ENCODE measurements at regions not wholly inside any gene's neighbourhood (a gene's known extent, or its start where the extent isn't known, plus 50 kb on each side); places are given as distances from the start of the nearest gene placed in this dataset.

GRCh38 chr9:80292231-80292630 lies 720.5 kb downstream of the TLE4 start:
- DNase-seq = no peak

GRCh38 chr9:80285326-80285725 lies 713.6 kb downstream of the TLE4 start:
- DNase-seq = no peak

DNA sequence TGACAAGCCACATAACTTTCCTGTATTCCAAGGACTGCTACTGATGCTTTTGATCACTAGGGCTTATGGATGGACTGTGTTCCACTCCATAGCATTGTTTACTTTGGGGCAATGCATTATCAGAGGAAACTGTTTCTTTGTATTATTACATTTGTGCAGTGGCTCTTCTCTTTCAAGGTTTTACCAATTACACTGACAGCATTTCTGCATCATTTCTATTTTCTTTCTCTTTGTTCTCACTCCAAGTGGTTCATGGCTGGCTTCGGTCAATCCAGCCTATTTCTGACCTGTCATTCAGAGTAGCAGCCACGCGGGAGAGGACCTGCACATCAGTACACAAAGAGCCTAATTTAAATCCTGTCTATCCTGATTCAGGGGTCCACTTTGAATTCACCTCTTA lies 711.0 kb downstream of the TLE4 start:
- no peak for DNase-seq

- no peak for DNase-seq
Measured at GRCh38 chr9:80259079-80259478, 687.3 kb downstream of the TLE4 start.

- no peak for DNase-seq
Measured at GRCh38 chr9:80251778-80252177, 680.0 kb downstream of the TLE4 start.

GRCh38 chr9:80242022-80242421 lies 670.3 kb downstream of the TLE4 start:
- DNase-seq = no peak

DNA sequence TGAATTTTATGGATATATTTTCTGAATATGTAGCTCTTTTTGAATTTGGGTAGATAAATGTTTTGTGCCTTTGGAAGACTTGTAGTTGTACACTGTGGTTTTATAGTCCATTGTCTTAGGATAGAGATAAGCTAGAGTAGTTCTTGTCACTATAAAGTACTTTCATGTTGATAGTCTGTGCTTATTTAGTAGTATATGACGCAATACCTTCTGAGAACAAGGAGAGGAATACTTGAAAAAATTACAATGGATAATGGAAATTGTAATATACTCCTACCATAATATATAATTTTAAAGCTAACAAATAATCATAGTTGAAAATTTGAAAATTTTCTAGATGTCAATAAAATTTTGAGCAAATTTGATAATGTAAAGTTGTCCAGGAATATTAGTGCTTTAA lies 664.0 kb downstream of the TLE4 start:
- no peak for DNase-seq

DNA sequence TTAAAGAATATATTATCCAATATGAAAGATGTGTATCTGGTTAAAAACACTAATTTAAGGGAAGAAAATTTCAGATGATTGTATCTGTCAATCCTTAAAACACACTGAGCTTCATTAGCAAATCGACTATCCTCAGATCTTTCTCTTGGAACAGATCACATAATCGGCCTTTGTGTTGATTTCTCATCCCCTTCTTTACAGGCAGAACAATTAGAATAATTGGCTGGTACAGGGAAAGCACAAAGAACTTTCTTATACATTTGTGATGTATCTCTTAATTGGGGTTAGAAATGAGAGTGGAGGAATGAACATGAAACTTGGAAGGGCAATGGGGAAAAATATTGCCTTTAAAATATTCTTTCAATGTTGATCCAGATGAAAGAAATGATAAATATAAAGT lies 662.1 kb downstream of the TLE4 start:
- no peak for DNase-seq

DNA sequence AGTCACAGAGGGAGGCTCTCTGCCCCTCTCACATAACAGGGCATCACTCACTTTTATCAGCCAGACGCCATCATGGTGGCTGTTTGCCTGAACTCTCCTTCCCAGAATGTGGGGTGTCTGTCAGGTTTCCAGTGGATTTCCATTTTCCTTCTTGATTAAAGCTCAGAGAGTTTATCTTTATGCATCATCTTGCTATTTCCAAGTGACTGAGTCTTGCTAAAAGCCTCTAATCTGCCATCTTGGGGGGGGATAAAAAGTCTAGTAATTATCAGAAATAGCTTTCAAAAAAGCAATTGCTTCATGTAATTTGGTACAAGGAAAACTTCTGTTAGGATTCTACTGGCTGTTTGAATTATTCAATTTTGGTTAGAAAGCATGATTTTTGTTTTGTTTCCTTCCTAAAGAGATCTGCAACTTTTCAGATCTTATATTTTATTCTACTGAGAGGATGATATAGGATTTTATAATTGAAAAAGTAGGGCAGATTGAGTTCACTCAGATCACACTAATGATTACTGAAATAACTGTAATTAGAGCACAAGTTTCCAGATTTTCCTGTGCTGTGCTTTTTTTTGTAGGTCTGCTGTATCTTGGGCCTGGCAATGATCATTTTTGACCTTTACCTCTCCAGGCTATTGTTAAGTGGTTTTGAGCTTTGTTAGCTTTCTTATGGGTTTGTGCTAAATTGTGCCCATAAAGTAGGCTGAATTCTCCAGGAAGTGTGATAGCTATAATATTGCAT lies 661.5 kb downstream of the TLE4 start:
- DNase-seq = no peak

DNA sequence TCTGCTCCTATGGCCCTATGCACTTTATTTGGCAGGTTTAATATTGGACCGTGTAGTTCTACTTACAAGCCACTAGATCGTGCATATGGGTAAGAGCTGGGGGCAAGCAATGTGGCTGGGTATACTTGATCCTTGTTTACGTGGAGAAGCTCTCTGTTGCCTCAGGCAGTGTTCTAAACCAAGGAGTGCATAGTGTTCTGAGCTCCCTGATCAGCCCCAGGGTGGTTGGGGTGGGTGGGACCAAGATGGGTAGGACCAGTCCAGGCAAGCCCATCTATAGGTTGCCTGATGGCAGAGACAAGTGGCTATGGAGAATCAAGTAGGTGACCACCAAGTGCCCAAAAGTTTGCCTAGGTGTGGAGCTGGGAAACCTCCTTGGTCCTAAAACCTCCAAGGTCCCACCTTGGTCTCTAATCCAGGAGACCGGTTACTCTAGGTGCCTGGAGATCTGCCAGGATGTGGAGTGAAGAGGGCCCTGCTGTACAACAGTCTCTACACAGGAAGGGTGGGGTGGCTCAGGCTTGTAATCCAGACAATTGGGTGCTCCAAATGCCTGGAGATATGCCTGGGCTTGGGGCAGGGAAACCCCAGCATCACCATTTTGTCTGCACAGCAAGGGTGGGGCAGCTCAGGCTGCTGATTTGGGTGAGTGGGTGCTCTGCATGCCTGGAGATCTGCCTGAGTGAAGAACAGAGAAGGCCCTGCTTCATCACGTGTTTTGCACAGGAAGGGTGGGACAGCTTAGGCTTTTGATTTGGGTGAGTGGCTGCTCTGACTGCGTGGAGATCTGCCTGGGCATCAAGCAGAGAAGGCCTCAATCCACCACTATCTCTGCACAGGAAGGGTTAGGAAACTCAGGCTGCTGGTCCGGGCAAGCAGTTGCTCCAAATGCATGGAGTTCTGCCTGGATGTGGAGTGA lies 659.8 kb downstream of the TLE4 start:
- DNase-seq = no peak

DNA sequence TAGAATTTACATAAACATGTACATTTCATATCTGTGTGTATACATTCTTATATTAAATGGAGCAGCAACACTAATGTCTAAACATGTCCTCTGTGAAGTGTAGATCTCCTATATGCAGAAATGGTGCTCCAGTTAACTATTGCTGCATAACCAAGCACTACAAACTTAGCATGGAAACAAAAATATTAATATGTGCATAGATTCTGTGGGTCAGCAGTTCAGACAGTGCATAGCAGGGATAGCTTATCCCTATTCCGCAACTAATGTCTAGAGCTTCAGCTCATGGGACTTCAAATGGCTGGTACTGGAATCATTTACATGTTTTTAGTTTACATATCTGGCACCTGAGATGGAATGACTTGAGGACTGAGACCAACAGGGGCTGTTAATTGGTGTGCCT lies 652.1 kb downstream of the TLE4 start:
- no peak for DNase-seq

DNA sequence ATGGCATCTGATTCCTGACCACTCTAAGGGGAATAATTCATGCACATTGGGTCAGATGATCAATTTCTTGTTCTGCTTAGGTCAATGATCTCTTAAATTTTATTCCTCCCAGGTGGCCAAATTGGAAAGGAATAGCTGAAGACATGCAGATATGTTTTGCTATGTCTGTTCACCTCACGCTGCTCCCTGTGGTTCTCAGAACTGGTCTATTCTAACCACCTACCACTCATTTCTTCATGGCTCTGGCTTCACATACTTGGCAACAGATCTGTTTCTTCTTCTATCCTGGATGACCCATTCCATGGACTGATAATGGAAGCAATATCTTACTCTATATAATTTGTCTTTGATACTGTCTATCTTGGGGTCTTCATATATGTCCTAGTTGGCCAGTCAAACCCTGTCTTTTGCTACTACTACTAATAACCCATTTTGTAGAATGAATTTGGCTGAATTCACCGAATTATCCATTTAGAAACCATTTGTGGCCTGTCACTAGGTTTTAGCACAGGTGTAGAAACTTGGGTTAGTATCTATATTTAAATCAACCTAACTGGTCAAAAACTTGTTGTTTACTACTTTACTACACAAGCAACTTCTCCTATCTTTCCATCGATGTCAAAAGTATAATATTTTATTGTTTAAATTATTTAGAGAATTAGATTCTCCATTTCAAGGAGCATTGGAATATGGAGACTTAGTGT lies 650.9 kb downstream of the TLE4 start:
- DNase-seq = no peak

- DNase-seq = no peak
Measured at GRCh38 chr9:80218328-80218727, 646.6 kb downstream of the TLE4 start.

- DNase-seq = no peak
Measured at GRCh38 chr9:80213613-80214012, 641.8 kb downstream of the TLE4 start.

GRCh38 chr9:80208696-80209095 lies 636.9 kb downstream of the TLE4 start:
- no peak for DNase-seq

DNA sequence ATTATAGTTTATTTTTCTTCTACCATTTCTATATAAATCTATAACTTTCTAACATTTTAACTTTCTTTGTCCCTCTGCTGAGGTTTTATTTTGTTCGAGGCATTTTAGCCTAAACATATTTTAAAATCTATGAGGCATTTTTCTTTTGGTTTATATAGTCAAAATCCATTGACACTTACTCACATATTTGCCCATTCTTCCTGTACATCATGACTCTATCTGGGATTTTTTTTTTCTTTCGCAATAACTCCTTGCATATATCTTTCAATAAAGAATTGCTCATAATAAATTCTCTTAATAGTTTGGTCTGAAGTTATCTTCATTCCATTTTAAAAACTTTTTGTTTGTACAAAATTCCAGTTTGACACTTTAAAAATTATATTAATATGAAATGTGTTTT lies 632.3 kb downstream of the TLE4 start:
- DNase-seq = no peak

- no peak for DNase-seq
Measured at GRCh38 chr9:80197661-80198060, 625.9 kb downstream of the TLE4 start.

- DNase-seq = no peak
Measured at GRCh38 chr9:80191108-80191507, 619.3 kb downstream of the TLE4 start.

DNA sequence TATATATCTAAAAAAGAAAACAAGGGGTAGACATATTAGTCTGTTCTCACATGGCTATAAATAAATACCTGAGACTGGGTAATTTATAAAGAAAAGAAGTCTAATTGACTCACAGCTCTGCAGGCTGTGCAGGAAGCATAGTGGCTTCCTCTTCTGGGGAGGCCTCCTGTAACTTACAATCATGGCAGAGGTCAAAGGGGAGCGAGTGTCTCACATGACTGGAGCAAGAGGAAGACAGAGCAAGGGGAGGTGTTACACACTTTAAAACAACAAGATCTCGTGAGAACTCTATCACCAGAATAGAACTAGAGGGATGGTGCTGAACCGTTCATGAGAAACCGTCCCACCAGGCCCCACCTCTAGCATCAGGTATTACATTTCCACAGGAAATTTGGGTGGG lies 616.8 kb downstream of the TLE4 start:
- no peak for DNase-seq

DNA sequence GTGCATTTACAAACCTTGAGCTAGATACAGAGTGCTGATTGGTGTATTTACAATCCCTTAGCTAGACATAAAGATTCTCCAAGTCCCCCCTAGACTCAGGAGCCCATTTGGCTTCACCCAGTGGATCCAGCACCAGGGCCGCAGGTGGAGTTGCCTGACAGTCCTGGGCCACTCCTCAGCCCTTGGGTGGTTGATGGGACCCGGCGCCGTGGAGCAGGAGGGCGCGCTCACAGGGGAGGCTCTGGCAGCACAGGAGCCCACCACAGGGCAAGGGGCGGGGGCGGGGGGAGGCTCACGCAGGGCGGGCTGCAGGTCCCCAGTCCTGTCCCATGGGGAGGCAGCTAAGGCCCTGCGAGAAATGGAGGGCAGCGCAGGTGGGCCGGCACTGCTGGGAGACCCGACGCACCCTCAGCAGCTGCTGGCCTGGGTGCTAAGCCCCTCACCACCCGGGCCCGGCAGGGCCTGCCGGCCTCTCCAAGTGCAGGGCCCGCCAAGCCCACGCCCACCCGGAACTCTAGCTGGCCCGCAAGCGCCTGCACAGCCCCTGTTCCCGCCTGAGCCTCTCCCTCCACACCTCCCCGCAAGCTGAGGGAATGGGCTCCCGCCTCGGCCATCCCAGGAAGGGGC lies 613.5 kb downstream of the TLE4 start:
- no peak for DNase-seq

DNA sequence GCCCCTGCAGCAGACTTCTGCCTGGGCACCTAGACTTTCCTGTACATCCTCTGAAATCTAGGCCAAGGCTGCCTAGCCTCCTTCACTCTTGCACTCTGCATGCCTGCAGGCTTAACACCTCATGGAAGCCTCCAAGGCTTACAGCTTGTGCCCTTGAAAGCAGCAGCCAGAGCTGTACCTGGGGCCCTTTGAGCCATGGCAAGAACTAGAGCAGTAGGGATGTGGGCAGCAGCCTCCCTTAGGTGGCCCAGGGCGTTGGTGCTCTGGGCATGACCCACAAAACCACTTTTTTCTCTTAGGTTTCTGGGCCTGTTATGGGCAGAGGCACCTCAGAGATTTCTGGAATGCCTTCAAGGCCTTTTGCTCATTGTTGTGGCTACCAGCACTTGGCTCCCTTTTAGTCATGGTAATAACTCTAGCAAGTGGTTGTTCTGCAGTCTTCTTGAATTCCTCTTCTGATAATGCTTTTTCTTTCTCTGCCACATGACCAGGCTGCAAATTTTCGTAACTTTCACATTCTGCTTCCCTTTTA lies 606.2 kb downstream of the TLE4 start:
- DNase-seq = no peak

DNA sequence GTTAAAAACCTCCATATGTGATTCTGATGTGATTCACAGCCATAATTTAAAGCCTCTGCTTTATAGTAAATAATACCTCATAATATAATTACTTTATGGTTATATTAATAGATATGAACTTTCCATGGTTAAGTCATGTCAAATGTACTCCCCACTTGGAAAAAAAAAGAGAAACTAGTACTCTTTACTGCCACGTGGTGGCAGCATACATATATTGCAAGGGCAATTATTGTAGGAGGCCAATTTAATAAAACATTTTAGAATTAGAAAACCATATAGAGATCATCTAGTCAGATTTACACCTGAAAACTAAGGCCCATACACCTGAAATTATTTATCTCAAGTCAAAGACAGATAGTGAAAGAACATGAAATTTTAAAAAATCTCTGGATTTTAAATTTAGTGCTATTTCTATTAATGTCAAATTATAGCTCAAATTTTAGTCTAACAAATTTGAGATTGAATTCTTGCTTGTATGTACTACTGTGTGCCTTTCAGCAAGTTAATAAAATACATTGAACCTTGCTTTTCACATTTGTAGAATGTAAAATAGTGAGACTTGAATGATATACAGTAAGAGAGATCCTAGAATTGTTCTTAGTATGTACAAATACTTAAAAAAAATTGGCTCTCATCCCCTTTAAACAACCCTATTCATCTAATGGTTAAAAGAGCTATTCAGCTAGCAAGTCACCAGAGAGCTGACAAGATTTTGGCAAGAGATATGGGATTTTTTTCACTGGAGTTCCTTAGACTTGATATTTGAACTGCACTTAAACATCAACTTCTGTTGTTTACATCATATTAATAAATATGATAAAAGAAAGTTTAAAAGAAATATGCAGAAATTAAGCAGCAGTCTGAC lies 603.8 kb downstream of the TLE4 start:
- no peak for DNase-seq
